ENCODE measurements at regions not wholly inside any gene's neighbourhood (a gene's known extent, or its start where the extent isn't known, plus 50 kb on each side); places are given as distances from the start of the nearest gene placed in this dataset.

GRCh38 chr9:8262625-8263622 is 463.3 kb upstream of the DMAC1 start:
- Mint-ChIP-seq H3K4me1 (ENCODE audit: low read depth) (no peaks in the 10 kb centered on the region), H3K27me3 (ENCODE audit: insufficient read depth) (no peaks in the 10 kb centered on the region), H3K27ac (no peak overlapping the region), H3K9me3 (no peaks in the 10 kb centered on the region), H3K36me3 (ENCODE audit: low read depth) (no peaks in the 10 kb centered on the region), H3K4me3 (no peak overlapping the region)
- intact Hi-C loops (cut with micrococcal nuclease) = no loop called here
- DNase-seq (ENCODE audit: low spot score) = no peak

GRCh38 chr9:8261737-8262136 is 462.2 kb upstream of the DMAC1 start:
- H3K36me3 Mint-ChIP-seq (ENCODE audit: low read depth) = no peaks in the 10 kb centered on the region
- no peak overlapping the region for H3K27ac Mint-ChIP-seq
- no peaks in the 10 kb centered on the region for H3K4me1 Mint-ChIP-seq (ENCODE audit: low read depth)
- no peak for DNase-seq (ENCODE audit: low spot score)
- intact Hi-C loops (cut with micrococcal nuclease) = no loop called here
- H3K27me3 Mint-ChIP-seq (ENCODE audit: insufficient read depth) = no peaks in the 10 kb centered on the region
- H3K4me3 Mint-ChIP-seq = no peak overlapping the region
- H3K9me3 Mint-ChIP-seq = no peaks in the 10 kb centered on the region

GRCh38 chr9:8259028-8259427 is 459.4 kb upstream of the DMAC1 start:
- DNase-seq (ENCODE audit: low spot score) = no peak
- intact Hi-C loops (cut with micrococcal nuclease) = no loop called here
- Mint-ChIP-seq H3K9me3 (no peaks in the 10 kb centered on the region), H3K36me3 (ENCODE audit: low read depth) (no peaks in the 10 kb centered on the region), H3K4me3 (no peak overlapping the region), H3K4me1 (ENCODE audit: low read depth) (no peaks in the 10 kb centered on the region), H3K27ac (no peak overlapping the region), H3K27me3 (ENCODE audit: insufficient read depth) (no peaks in the 10 kb centered on the region)

GRCh38 chr9:8256880-8257279 is 457.3 kb upstream of the DMAC1 start:
- H3K4me1 Mint-ChIP-seq (ENCODE audit: low read depth) = no peaks in the 10 kb centered on the region
- H3K4me3 Mint-ChIP-seq = no peak overlapping the region
- no peaks in the 10 kb centered on the region for H3K27me3 Mint-ChIP-seq (ENCODE audit: insufficient read depth)
- intact Hi-C loops (cut with micrococcal nuclease) = no loop called here
- no peak for DNase-seq (ENCODE audit: low spot score)
- no peak overlapping the region for H3K27ac Mint-ChIP-seq
- H3K9me3 Mint-ChIP-seq = no peaks in the 10 kb centered on the region
- no peaks in the 10 kb centered on the region for H3K36me3 Mint-ChIP-seq (ENCODE audit: low read depth)

GRCh38 chr9:8255850-8256249 is 456.3 kb upstream of the DMAC1 start:
- no peaks in the 10 kb centered on the region for H3K9me3 Mint-ChIP-seq
- DNase-seq (ENCODE audit: low spot score) = no peak
- H3K36me3 Mint-ChIP-seq (ENCODE audit: low read depth) = no peaks in the 10 kb centered on the region
- no peaks in the 10 kb centered on the region for H3K27me3 Mint-ChIP-seq (ENCODE audit: insufficient read depth)
- H3K4me1 Mint-ChIP-seq (ENCODE audit: low read depth) = no peaks in the 10 kb centered on the region
- no peak overlapping the region for H3K27ac Mint-ChIP-seq
- no peak overlapping the region for H3K4me3 Mint-ChIP-seq
- intact Hi-C loops (cut with micrococcal nuclease) = no loop called here

- no peak for DNase-seq (ENCODE audit: low spot score)
- no peaks in the 10 kb centered on the region for H3K4me1 Mint-ChIP-seq (ENCODE audit: low read depth)
- no peaks in the 10 kb centered on the region for H3K36me3 Mint-ChIP-seq (ENCODE audit: low read depth)
- no peaks in the 10 kb centered on the region for H3K9me3 Mint-ChIP-seq
- no peaks in the 10 kb centered on the region for H3K27me3 Mint-ChIP-seq (ENCODE audit: insufficient read depth)
- H3K27ac Mint-ChIP-seq = no peak overlapping the region
- intact Hi-C loops (cut with micrococcal nuclease) = no loop called here
- no peak overlapping the region for H3K4me3 Mint-ChIP-seq
Measured at GRCh38 chr9:8254541-8254940, 455.0 kb upstream of the DMAC1 start.

- intact Hi-C loops (cut with micrococcal nuclease) = no loop called here
- Mint-ChIP-seq H3K27me3 (ENCODE audit: insufficient read depth) (no peaks in the 10 kb centered on the region), H3K9me3 (no peaks in the 10 kb centered on the region), H3K4me1 (ENCODE audit: low read depth) (no peaks in the 10 kb centered on the region), H3K27ac (no peak overlapping the region), H3K4me3 (no peak overlapping the region), H3K36me3 (ENCODE audit: low read depth) (no peaks in the 10 kb centered on the region)
- DNase-seq (ENCODE audit: low spot score) = no peak
Measured at GRCh38 chr9:8252445-8252844, 452.9 kb upstream of the DMAC1 start.

GRCh38 chr9:8251566-8251965 is 452.0 kb upstream of the DMAC1 start:
- Mint-ChIP-seq H3K27me3 (ENCODE audit: insufficient read depth) (no peaks in the 10 kb centered on the region), H3K4me3 (no peak overlapping the region), H3K36me3 (ENCODE audit: low read depth) (no peaks in the 10 kb centered on the region), H3K27ac (no peak overlapping the region), H3K9me3 (no peaks in the 10 kb centered on the region), H3K4me1 (ENCODE audit: low read depth) (no peaks in the 10 kb centered on the region)
- intact Hi-C loops (cut with micrococcal nuclease) = no loop called here
- DNase-seq (ENCODE audit: low spot score) = no peak

- Mint-ChIP-seq H3K27ac (no peak overlapping the region), H3K27me3 (ENCODE audit: insufficient read depth) (no peaks in the 10 kb centered on the region), H3K9me3 (no peaks in the 10 kb centered on the region), H3K4me1 (ENCODE audit: low read depth) (no peaks in the 10 kb centered on the region), H3K4me3 (no peak overlapping the region), H3K36me3 (ENCODE audit: low read depth) (no peaks in the 10 kb centered on the region)
- DNase-seq (ENCODE audit: low spot score) = no peak
- intact Hi-C loops (cut with micrococcal nuclease) = no loop called here
Measured at GRCh38 chr9:8244505-8245092, 445.0 kb upstream of the DMAC1 start.

- intact Hi-C loops (cut with micrococcal nuclease) = no loop called here
- Mint-ChIP-seq H3K27ac (no peak overlapping the region), H3K36me3 (ENCODE audit: low read depth) (no peaks in the 10 kb centered on the region)
Measured at GRCh38 chr9:8241201-8241600, 441.6 kb upstream of the DMAC1 start.

GRCh38 chr9:8237096-8237495 is 437.5 kb upstream of the DMAC1 start:
- Mint-ChIP-seq H3K9me3 (no peaks in the 10 kb centered on the region), H3K4me1 (ENCODE audit: low read depth) (no peaks in the 10 kb centered on the region), H3K27ac (no peak overlapping the region), H3K36me3 (ENCODE audit: low read depth) (no peaks in the 10 kb centered on the region), H3K4me3 (no peak overlapping the region), H3K27me3 (ENCODE audit: insufficient read depth) (no peaks in the 10 kb centered on the region)
- DNase-seq (ENCODE audit: low spot score) = no peak
- intact Hi-C loops (cut with micrococcal nuclease) = no loop called here

More at GRCh38 chr9:8241201-8241600, 441.6 kb upstream of the DMAC1 start:
- Mint-ChIP-seq H3K9me3 (no peaks in the 10 kb centered on the region), H3K4me1 (ENCODE audit: low read depth) (no peaks in the 10 kb centered on the region), H3K27me3 (ENCODE audit: insufficient read depth) (no peaks in the 10 kb centered on the region), H3K4me3 (no peak overlapping the region)
- DNase-seq (ENCODE audit: low spot score) = no peak

GRCh38 chr9:8235489-8235888 is 435.9 kb upstream of the DMAC1 start:
- no peaks in the 10 kb centered on the region for H3K9me3 Mint-ChIP-seq
- intact Hi-C loops (cut with micrococcal nuclease) = no loop called here

GRCh38 chr9:8234316-8234715 is 434.7 kb upstream of the DMAC1 start:
- H3K27me3 Mint-ChIP-seq (ENCODE audit: insufficient read depth) = no peaks in the 10 kb centered on the region
- intact Hi-C loops (cut with micrococcal nuclease) = no loop called here
- no peak overlapping the region for H3K4me3 Mint-ChIP-seq
- no peaks in the 10 kb centered on the region for H3K4me1 Mint-ChIP-seq (ENCODE audit: low read depth)
- H3K9me3 Mint-ChIP-seq = no peaks in the 10 kb centered on the region
- no peak for DNase-seq (ENCODE audit: low spot score)
- H3K27ac Mint-ChIP-seq = no peak overlapping the region
- no peaks in the 10 kb centered on the region for H3K36me3 Mint-ChIP-seq (ENCODE audit: low read depth)

More at GRCh38 chr9:8235489-8235888, 435.9 kb upstream of the DMAC1 start:
- no peak for DNase-seq (ENCODE audit: low spot score)
- Mint-ChIP-seq H3K36me3 (ENCODE audit: low read depth) (no peaks in the 10 kb centered on the region), H3K27me3 (ENCODE audit: insufficient read depth) (no peaks in the 10 kb centered on the region), H3K4me1 (ENCODE audit: low read depth) (no peaks in the 10 kb centered on the region), H3K27ac (no peak overlapping the region), H3K4me3 (no peak overlapping the region)
